Activated T-cell treated with anti-CD3 and anti-CD28 coated beads for 24 hours (primary cell): ENCODE measurements at regions not wholly inside any gene's neighbourhood (a gene's known extent, or its start where the extent isn't known, plus 50 kb on each side); places are given as distances from the start of the nearest gene placed in this dataset.
"Not testable (repeated sequence)": the region's sequence is repeated elsewhere in the genome, so short reads cannot be mapped to it uniquely, and the experiment has no call there.

Source experiments
- DNase-seq: peaks from one replicate; pipeline ENCODE4 v3.0.0-alpha.2; 2020; ENCODE audit warnings: low read depth

- no peak for DNase-seq
Observed at GRCh38 chr22:48639896-48640748, 1187.6 kb downstream of the BRD1 start.

- DNase-seq: no peak
Observed at GRCh38 chr22:48639021-48639795, 1188.5 kb downstream of the BRD1 start.

GRCh38 chr22:48637231-48637630 is 1190.4 kb downstream of the BRD1 start:
- DNase-seq: no peak

- no peak for DNase-seq
Observed at GRCh38 chr22:48636746-48637145, 1190.9 kb downstream of the BRD1 start.

- DNase-seq: no peak
Observed at GRCh38 chr22:48635816-48636215, 1191.9 kb downstream of the BRD1 start.

- no peak for DNase-seq
Observed at GRCh38 chr22:48635031-48635430, 1192.6 kb downstream of the BRD1 start.

- no peak for DNase-seq
Observed at GRCh38 chr22:48633996-48634836, 1193.5 kb downstream of the BRD1 start.

- no peak for DNase-seq
Observed at GRCh38 chr22:48632646-48633246, 1194.9 kb downstream of the BRD1 start.

- DNase-seq: no peak
Observed at GRCh38 chr22:48631288-48631863, 1196.3 kb downstream of the BRD1 start.

GRCh38 chr22:48630848-48631247 is 1196.8 kb downstream of the BRD1 start:
- no peak for DNase-seq

GRCh38 chr22:48630433-48630754 is 1197.3 kb downstream of the BRD1 start:
- DNase-seq: no peak

- DNase-seq: no peak
Observed at GRCh38 chr22:48629631-48630432, 1197.8 kb downstream of the BRD1 start.

GRCh38 chr22:48628891-48629543 is 1198.7 kb downstream of the BRD1 start:
- DNase-seq: no peak

- DNase-seq: no peak
Observed at GRCh38 chr22:48627966-48628365, 1199.7 kb downstream of the BRD1 start.

GRCh38 chr22:48627203-48627602 is 1200.5 kb downstream of the BRD1 start:
- DNase-seq: no peak

GRCh38 chr22:48624401-48624800 is 1203.3 kb downstream of the BRD1 start:
- no peak for DNase-seq

GRCh38 chr22:48622891-48623545 is 1204.7 kb downstream of the BRD1 start:
- DNase-seq: no peak

- DNase-seq: no peak
Observed at GRCh38 chr22:48621085-48621484, 1206.6 kb downstream of the BRD1 start.

GRCh38 chr22:48620460-48620859 is 1207.2 kb downstream of the BRD1 start:
- not testable (repeated sequence) for DNase-seq

- no peak for DNase-seq
Observed at GRCh38 chr22:48619721-48620120, 1208.0 kb downstream of the BRD1 start.
